ENCODE measurements at regions not wholly inside any gene's neighbourhood (a gene's known extent, or its start where the extent isn't known, plus 50 kb on each side); places are given as distances from the start of the nearest gene placed in this dataset.
"Not testable (repeated sequence)": the region's sequence is repeated elsewhere in the genome, so short reads cannot be mapped to it uniquely, and the experiment has no call there.

- peak; percentile 31 for DNase-seq
Measured at GRCh38 chrX:120752431-120753082, 122.7 kb upstream of the C1GALT1C1 start.

- DNase-seq = no peak
Measured at GRCh38 chrX:120751683-120752082, 121.8 kb upstream of the C1GALT1C1 start.

- no peak for DNase-seq
Measured at GRCh38 chrX:120750381-120750780, 120.5 kb upstream of the C1GALT1C1 start.

- DNase-seq = peak; percentile 46
Measured at GRCh38 chrX:120749141-120749846, 119.4 kb upstream of the C1GALT1C1 start.

GRCh38 chrX:120746153-120746552 is 116.3 kb upstream of the C1GALT1C1 start:
- no peak for DNase-seq

GRCh38 chrX:120742946-120743665 is 113.3 kb upstream of the C1GALT1C1 start:
- no peak for DNase-seq

GRCh38 chrX:120741452-120741851 is 111.6 kb upstream of the C1GALT1C1 start:
- no peak for DNase-seq

GRCh38 chrX:120740072-120740471 is 110.2 kb upstream of the C1GALT1C1 start:
- DNase-seq = no peak

- DNase-seq = no peak
Measured at GRCh38 chrX:120739300-120739699, 109.4 kb upstream of the C1GALT1C1 start.

GRCh38 chrX:120736989-120737388 is 107.1 kb upstream of the C1GALT1C1 start:
- DNase-seq = no peak

GRCh38 chrX:120735966-120736365 is 106.1 kb upstream of the C1GALT1C1 start:
- no peak for DNase-seq

- no peak for DNase-seq
Measured at GRCh38 chrX:120732879-120733278, 103.0 kb upstream of the C1GALT1C1 start.

GRCh38 chrX:120732461-120732860 is 102.6 kb upstream of the C1GALT1C1 start:
- DNase-seq = no peak

GRCh38 chrX:120731386-120731785 is 101.5 kb upstream of the C1GALT1C1 start:
- no peak for DNase-seq

GRCh38 chrX:120729506-120730255 is 99.8 kb upstream of the C1GALT1C1 start:
- DNase-seq = not testable (repeated sequence)

GRCh38 chrX:120727911-120728310 is 98.1 kb upstream of the C1GALT1C1 start:
- DNase-seq = no peak

GRCh38 chrX:120727452-120727851 is 97.6 kb upstream of the C1GALT1C1 start:
- DNase-seq = peak; percentile 28

GRCh38 chrX:120726294-120726693 is 96.4 kb upstream of the C1GALT1C1 start:
- no peak for DNase-seq

GRCh38 chrX:120725874-120726273 is 96.0 kb upstream of the C1GALT1C1 start:
- no peak for DNase-seq

- no peak for DNase-seq
Measured at GRCh38 chrX:120719622-120720021, 89.8 kb upstream of the C1GALT1C1 start.

GRCh38 chrX:120718969-120719368 is 89.1 kb upstream of the C1GALT1C1 start:
- DNase-seq = no peak

- not testable (repeated sequence) for DNase-seq
Measured at GRCh38 chrX:120702337-120702736, 72.5 kb upstream of the C1GALT1C1 start.

GRCh38 chrX:120697053-120697452 is 67.2 kb upstream of the C1GALT1C1 start:
- DNase-seq = no peak

All from femur (tissue), 1 donor.